Natural killer cell treated with Interleukin-12 subunit alpha and Interleukin-12 subunit beta and Interleukin-15 and Interleukin-18, amount 100 ng/mL, for 72 hours (primary cell): ENCODE measurements at regions not wholly inside any gene's neighbourhood (a gene's known extent, or its start where the extent isn't known, plus 50 kb on each side); places are given as distances from the start of the nearest gene placed in this dataset.

Experiments used
- ATAC-seq, 2 donors: fragments of 150-1000 bp; cut with Tn5 transposase in 1 of 2; sonication (Bioruptor Pico), chemical (Tn5 transposase) in 1 of 2; 2 replicates each; pipeline ENCODE4 v1.10.0; 2021
- DNase-seq: peaks from one replicate; pipeline ENCODE4 v3.0.0; 2022; ENCODE audit warnings: low spot score
- H3K27ac Mint-ChIP-seq, 2 donors: 1 replicate in 1 of 2; 2 replicates in 1 of 2; pipeline ENCODE4 v1.8.0; 2022; ENCODE audit warnings: mixed read lengths in 2 of 2, mild to moderate bottlenecking in 1 of 2, moderate library complexity in 1 of 2
- H3K27me3 Mint-ChIP-seq, 2 donors: 1 replicate in 1 of 2; 2 replicates in 1 of 2; pipeline ENCODE4 v1.8.0; 2022; ENCODE audit warnings: mixed read lengths in 2 of 2
- H3K36me3 Mint-ChIP-seq: one replicate; pipeline ENCODE4 v1.8.0; 2022; ENCODE audit warnings: mixed read lengths
- H3K4me1 Mint-ChIP-seq, 2 donors: 1 replicate in 1 of 2; 2 replicates in 1 of 2; pipeline ENCODE4 v1.8.0; 2022; ENCODE audit warnings: low read depth in 2 of 2, mixed read lengths in 2 of 2, mild to moderate bottlenecking in 1 of 2
- H3K4me3 Mint-ChIP-seq: one replicate; pipeline ENCODE4 v1.8.0; 2022; ENCODE audit warnings: mixed read lengths
- H3K9me3 Mint-ChIP-seq: 2 replicates; pipeline ENCODE4 v1.8.0; 2022; ENCODE audit warnings: mixed read lengths

DNA sequence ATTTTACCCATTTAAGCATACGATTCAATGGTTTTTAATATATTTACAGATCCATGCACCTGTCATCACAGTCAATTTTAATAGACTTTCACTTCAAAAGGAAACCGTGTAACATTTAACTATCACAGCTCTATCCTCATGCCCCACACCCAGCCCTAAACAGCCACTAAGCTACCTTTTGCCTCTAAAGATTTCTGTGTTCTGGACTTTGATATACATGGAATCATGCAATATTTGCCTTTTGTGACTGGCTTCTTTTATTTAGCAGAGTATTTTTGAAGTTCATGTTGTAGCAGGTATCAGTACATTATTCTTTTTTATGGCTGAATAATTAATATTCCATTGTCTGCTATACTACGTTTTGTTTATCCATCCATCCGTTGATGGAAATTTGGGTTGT is 50.3 kb upstream of the STX16 start:
- peaks cover 9 to 26% of the 10 kb centered on the region in 2 donors for H3K27me3 Mint-ChIP-seq
- no peaks in the 10 kb centered on the region for H3K9me3 Mint-ChIP-seq
- no peak overlapping the region for H3K4me3 Mint-ChIP-seq
- no peaks in the 10 kb centered on the region for H3K36me3 Mint-ChIP-seq
- DNase-seq (no peak), ATAC-seq (no peak)
- H3K27ac Mint-ChIP-seq: no peak overlapping the region
- no peaks in the 10 kb centered on the region for H3K4me1 Mint-ChIP-seq

DNA sequence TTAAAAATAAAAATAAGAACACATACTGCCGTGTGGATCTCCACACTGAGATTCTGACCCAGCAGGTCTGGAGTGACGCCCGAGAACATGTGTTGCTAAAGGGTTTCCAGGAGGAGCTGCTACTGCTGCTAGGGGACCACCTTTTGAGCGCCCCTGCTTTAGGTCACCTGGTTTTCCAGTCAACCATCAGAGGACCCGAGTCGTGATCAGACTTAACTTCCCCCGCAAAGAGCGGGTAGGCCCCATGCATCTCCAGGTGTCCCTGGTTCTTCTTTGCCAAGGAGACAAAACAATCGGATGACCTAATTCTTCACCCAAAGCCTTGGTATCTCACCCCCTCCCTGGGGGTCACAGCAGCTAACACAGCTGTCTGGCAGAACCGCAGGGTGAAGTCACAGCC is 51.1 kb upstream of the STX16 start:
- Mint-ChIP-seq H3K27ac (no peak overlapping the region), H3K4me1 (no peaks in the 10 kb centered on the region), H3K9me3 (no peaks in the 10 kb centered on the region), H3K4me3 (no peak overlapping the region), H3K36me3 (no peaks in the 10 kb centered on the region), H3K27me3 (peaks cover 9 to 26% of the 10 kb centered on the region in 2 donors)
- no peak for DNase-seq
- ATAC-seq: no peak

DNA sequence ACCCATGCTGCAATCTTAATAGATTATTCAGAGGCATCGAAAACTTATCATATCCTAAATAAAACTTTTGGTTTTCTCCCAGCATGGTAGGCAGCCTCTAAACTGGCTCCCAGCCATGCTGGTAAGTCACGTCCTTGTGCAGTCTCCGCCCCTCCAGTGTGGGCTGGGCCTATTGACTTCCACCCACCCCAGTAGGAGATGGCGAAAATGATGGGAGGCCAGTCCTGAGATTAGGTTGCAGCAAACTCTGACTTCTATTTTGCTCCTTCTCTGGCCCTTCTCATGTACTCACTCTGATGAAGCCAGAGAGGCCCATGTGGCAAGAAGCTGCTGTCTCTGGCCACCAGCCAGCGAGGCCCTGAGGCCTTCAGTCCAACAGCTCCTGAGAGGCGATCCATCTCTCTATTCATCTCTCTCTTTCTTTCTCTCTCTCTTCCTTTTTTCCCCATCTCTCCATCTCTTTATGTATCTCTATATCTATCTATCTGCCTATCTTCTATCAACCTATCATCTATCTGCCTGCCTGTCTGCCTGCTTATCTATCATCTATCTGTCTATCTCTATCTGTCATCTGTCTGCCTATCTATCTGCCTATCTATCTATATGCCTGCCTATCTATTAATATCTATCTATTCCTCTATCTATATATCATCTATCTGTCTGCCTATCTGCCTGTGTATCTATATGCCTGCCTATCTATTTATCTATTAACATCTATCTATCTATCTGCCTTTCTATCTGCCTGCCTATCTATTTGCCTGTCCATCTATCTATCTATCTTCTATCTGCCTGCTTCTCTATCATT is 52.7 kb upstream of the STX16 start:
- ATAC-seq: peak in 1 of 2 donors; percentile 10
- Mint-ChIP-seq H3K27ac (no peak overlapping the region), H3K36me3 (no peaks in the 10 kb centered on the region)

DNA sequence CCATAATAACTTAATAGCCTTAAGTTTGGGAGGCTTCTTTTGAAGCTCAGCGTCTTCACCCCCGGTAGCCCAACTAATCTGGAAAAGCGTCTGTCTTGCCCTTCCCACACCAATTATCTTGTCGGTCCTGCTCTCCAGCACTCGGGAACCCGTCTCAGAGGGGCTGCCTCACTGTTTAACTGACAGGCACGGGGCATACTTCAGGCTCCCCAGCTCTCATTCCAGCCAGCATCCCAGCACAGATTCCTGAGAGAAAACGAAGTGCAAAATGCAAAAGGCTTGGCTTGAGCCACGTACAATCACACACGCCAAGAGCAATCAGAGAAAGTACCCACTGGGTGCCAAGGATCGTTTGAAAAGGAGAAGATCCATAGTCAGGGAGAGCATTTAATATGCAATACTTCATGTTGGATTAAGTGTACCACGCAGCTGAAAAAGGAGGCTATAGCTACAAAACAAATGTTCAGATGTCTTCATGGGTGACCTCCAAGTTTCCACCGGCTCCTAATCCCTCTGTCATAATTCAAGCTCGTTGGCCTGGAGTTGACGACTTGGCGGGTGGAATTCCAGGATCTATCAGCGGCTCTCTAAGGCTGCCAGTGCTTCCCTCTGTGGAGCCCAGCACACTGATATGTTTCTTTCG is 53.7 kb upstream of the STX16 start:
- peaks cover 12 to 26% of the 10 kb centered on the region in 2 donors for H3K27me3 Mint-ChIP-seq
- H3K9me3 Mint-ChIP-seq: no peaks in the 10 kb centered on the region
- H3K4me3 Mint-ChIP-seq: no peak overlapping the region
- ATAC-seq (no peak), DNase-seq (no peak)
- no peaks in the 10 kb centered on the region for H3K36me3 Mint-ChIP-seq
- H3K4me1 Mint-ChIP-seq: no peaks in the 10 kb centered on the region
- H3K27ac Mint-ChIP-seq: no peak overlapping the region

More for the DNA sequence above, 52.7 kb upstream of the STX16 start:
- Mint-ChIP-seq H3K27me3 (peaks cover 10 to 26% of the 10 kb centered on the region in 2 donors), H3K9me3 (no peaks in the 10 kb centered on the region), H3K4me3 (no peak overlapping the region), H3K4me1 (no peaks in the 10 kb centered on the region)
- no peak for DNase-seq

DNA sequence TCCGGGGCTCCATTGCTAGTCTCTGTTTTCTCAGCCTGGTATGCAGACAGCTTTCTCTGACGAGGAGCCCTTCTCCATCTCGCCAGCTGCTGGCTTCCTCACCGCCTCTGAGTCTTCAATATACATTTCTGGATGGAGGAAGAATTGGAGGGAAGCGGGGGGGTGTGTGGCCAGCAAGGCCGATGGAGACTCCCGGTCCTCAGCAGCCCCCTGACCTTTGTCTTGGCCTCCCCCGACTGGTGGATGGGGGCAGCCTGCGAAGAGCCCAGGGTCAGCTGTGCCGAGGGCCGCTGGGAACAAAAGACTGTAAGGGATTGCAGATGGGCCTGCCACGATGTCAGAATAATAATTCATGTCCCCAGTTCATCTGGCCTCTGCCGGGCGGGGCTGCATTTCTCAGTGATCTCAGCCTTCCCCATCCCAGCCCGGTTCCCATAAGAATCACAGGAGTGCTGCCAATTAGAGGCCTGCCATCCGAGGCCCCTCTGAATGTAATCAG is 54.3 kb upstream of the STX16 start:
- Mint-ChIP-seq H3K36me3 (no peaks in the 10 kb centered on the region), H3K9me3 (no peaks in the 10 kb centered on the region), H3K27ac (no peak overlapping the region), H3K4me3 (no peak overlapping the region), H3K4me1 (no peaks in the 10 kb centered on the region), H3K27me3 (peaks cover 12 to 22% of the 10 kb centered on the region in 2 donors)
- ATAC-seq (no peak), DNase-seq (no peak)

DNA sequence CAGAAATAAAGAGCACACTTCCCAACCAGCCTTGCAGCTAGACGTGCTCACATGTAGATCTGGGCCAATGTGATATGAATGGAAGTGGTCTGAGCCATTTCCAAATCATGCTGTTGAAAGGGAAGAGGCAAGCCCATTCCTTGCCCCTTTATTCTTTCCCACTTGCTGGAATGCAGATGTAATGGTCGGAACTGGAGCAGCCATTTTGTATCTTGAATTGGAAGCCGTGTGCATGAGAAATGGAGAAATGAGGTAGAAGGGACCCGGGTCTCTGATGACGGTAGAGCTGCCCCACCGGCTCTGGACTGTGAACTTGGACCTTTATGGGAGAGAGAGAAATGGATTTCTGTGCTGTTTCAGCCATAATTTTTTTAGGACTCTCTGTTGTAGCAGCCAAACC is 54.8 kb upstream of the STX16 start:
- ATAC-seq (no peak), DNase-seq (no peak)
- peaks cover 14 to 16% of the 10 kb centered on the region in 2 donors for H3K27me3 Mint-ChIP-seq
- H3K4me3 Mint-ChIP-seq: no peak overlapping the region
- no peak overlapping the region for H3K27ac Mint-ChIP-seq
- no peaks in the 10 kb centered on the region for H3K36me3 Mint-ChIP-seq
- no peaks in the 10 kb centered on the region for H3K9me3 Mint-ChIP-seq
- peaks cover 0 to 3% of the 10 kb centered on the region in 2 donors for H3K4me1 Mint-ChIP-seq

DNA sequence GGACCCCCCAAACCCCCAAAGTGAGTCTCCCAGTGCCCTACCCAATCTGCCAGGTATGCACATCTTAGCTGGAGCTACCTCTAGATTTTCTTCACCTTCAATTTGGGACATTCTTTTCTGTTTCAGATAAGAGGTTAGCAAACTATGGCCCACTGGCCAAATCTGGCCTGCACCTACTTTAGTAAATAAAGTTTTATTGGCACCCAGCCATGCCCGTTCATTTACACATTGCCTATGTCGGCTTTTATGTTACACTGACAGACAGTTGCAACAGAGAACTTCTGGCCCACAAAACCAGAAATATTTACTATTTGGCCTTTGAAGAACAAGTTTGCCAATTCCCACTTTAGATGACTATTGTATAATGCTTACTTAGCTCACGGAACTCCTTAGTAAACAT is 55.9 kb upstream of the STX16 start:
- no peaks in the 10 kb centered on the region for H3K9me3 Mint-ChIP-seq
- H3K36me3 Mint-ChIP-seq: no peaks in the 10 kb centered on the region
- H3K27me3 Mint-ChIP-seq: peaks cover 14 to 17% of the 10 kb centered on the region in 2 donors
- ATAC-seq (no peak), DNase-seq (no peak)
- peaks cover 0 to 3% of the 10 kb centered on the region in 2 donors for H3K4me1 Mint-ChIP-seq
- H3K4me3 Mint-ChIP-seq: no peak overlapping the region
- no peak overlapping the region for H3K27ac Mint-ChIP-seq

DNA sequence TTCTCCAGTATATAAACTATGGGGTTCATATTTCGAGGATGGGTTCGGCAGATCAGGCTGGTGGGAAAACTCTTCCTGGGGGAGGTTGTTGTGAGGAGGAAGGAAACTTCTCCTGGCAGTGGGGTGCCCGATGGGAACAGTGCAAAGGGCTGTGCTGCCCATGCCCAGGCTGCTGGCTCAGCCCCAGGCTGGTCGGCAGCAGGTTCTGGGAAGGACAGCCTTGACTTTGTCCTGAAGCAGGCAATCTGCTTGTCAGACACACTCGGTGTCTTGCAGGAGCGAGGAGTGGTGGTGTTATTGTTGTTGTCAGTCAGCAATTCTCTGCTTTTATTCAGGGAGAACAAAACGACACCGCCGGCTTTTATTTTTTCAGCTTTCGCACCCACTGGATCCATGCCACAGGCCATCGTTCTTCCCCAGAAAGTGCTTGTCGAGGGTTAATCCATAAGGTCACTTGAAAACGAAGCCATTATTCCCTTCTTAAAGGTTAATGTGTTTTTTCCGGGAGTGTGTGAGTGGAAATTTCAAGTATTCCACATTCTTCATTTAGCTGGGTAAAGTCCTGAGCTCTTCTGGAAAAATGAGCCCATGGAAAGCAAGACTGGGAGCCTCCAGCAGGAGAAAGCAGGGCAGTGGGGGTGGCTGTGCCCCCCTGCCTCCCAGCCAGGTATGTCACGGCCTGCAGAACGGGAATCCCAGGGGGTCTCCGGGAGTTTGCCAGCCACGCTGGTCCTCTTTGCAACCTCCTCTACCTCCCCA is 57.0 kb upstream of the STX16 start:
- Mint-ChIP-seq H3K27me3 (peaks cover 13 to 17% of the 10 kb centered on the region in 2 donors), H3K4me3 (no peak overlapping the region), H3K4me1 (peaks cover 0 to 3% of the 10 kb centered on the region in 2 donors), H3K36me3 (no peaks in the 10 kb centered on the region), H3K27ac (no peak overlapping the region), H3K9me3 (no peaks in the 10 kb centered on the region)
- no peak for ATAC-seq
- no peak for DNase-seq

DNA sequence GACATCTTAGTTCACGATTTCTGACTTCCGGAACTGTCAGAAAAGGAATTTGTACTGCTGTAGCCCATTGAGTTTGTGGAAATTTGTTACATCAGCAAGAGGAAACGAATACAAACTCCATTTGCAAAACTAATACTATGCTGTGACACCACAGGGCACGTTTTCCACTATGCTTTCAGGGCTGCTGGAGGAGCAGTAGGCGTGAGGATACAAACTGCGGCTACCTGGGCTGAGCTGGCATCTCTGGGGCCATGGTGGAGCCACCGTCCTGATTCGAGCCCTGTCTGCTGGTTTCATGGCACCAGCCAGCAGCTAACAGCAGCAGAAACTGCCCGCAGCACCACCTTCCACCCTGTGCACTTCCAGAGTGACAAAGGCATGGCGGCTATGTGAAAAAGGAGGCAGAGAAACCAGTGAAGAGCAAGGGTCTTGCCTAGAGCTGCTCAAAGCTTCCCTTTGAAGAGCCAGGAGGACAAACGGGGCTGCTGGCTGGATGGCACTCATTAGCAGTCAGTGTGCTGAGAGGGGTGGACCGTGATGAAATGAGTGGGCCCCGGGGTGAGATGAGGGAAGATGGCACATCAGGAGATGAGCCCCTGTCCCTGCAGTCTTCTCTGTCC is 58.9 kb upstream of the STX16 start:
- no peak for DNase-seq
- ATAC-seq: no peak
- H3K4me3 Mint-ChIP-seq: no peak overlapping the region
- H3K36me3 Mint-ChIP-seq: no peaks in the 10 kb centered on the region
- no peak overlapping the region for H3K27ac Mint-ChIP-seq
- no peaks in the 10 kb centered on the region for H3K9me3 Mint-ChIP-seq
- peaks cover 14 to 19% of the 10 kb centered on the region in 2 donors for H3K27me3 Mint-ChIP-seq
- H3K4me1 Mint-ChIP-seq: peaks cover 0 to 3% of the 10 kb centered on the region in 2 donors

DNA sequence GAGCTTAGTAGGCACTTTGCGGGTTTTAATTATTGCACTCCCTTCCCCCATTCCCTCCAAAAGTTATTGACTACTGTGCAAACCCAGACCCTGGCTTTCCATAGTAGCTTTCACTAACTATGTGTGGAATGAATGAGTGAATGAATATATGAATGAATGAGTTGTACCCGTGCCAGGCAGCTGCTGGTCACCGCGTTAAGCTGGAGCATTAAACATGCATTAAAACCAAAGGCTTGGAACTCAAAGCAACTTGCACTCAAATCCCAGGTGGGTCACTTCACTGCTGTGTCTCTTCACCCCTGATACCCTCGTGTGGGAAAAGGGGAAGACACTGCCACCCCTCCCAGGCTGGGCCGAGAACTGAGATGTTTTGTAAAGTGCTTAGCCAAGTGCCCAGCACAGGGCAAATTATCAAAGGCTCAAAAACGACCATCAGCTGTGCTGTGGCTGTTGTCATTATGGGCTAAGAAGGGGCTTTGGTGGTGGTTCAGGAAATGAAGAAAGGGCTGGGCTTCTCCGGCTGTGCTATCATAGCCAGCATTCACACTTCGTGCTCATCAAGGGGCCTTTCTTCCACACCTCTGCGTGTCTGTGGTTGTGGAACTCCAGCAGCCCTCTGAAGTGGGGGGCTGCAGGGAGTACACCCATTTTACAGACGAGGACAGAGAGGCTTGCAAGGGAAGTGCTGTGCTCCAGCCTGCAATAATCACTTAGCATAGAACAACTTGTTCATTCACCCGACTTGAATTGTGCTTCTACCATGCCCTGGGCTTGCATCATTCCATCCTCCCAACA is 60.2 kb upstream of the STX16 start:
- H3K4me3 Mint-ChIP-seq: no peak overlapping the region
- no peak for ATAC-seq
- no peaks in the 10 kb centered on the region for H3K36me3 Mint-ChIP-seq
- peaks cover 0 to 3% of the 10 kb centered on the region in 2 donors for H3K4me1 Mint-ChIP-seq
- H3K27me3 Mint-ChIP-seq: peaks cover 17 to 19% of the 10 kb centered on the region in 2 donors
- H3K9me3 Mint-ChIP-seq: no peaks in the 10 kb centered on the region
- DNase-seq: no peak
- H3K27ac Mint-ChIP-seq: no peak overlapping the region

DNA sequence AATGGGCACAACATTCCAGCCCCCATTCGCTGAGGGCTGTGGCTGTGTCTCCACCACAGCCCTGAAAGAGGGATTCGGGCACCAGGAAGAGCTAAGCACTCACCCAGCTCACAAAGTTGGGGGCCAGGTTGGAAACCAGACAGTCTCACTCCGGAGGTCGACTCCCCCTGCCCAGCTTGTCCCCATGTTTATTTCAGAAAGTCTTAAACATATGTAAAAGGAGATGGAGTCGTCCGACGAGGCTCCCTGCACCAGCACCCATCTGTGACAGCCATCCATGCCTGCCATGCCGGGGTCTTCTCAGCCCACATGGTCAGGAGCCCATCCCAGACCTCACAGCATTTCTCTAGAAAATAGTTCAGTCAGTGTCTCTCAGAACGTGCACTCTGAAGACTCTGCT is 63.6 kb upstream of the STX16 start:
- Mint-ChIP-seq H3K27ac (no peak overlapping the region), H3K36me3 (no peaks in the 10 kb centered on the region), H3K9me3 (no peaks in the 10 kb centered on the region), H3K4me1 (peaks cover 0 to 3% of the 10 kb centered on the region in 2 donors), H3K27me3 (peaks cover 18 to 33% of the 10 kb centered on the region in 2 donors), H3K4me3 (no peak overlapping the region)
- DNase-seq (no peak), ATAC-seq (no peak)

DNA sequence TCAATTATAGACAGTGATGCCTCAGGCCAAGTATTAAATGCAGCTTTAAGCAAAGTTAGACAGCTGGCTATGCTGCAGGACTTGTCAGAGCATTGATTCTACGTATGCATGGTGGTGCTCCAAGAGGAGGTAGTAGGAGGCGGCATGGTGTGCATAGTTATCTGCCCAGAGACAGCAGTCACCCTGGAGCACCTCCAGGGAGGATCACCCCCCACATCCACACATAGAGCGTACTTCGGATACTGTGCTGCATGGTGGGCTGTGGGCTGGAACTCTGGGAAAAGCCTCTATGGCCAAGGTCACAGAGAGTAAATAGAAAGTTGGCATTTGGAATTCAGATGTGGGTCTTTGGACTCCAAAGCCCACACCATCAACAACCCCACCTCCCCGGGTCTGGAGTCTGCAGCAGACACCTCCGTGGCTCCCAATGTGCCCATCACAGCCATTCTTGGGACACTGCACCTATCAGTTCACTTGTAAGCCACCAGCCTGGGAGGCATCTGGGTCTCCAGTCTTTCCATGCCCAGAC is 64.5 kb upstream of the STX16 start:
- Mint-ChIP-seq H3K9me3 (no peaks in the 10 kb centered on the region), H3K27me3 (peaks cover 17 to 38% of the 10 kb centered on the region in 2 donors), H3K4me1 (peaks cover 0 to 3% of the 10 kb centered on the region in 2 donors), H3K4me3 (no peak overlapping the region), H3K27ac (no peak overlapping the region), H3K36me3 (no peaks in the 10 kb centered on the region)
- ATAC-seq (no peak), DNase-seq (no peak)
